IMR-90 (cell line): ENCODE measurements at regions not wholly inside any gene's neighbourhood (a gene's known extent, or its start where the extent isn't known, plus 50 kb on each side); places are given as distances from the start of the nearest gene placed in this dataset.

Experiments used
- ATAC-seq: fragments of 200-7000 bp; cut with Tn5 transposase; 2 replicates; pipeline ENCODE4 v1.9.1; 2020; ENCODE audit warnings: low read depth, mild to moderate bottlenecking, moderate library complexity
- BruUV-seq: library from RNA; stranded (reverse); fragments of 400-500 nt; replicated peaks from 2 replicates; lab custom pipeline; 2021; lab: Mats Ljungman, UMichigan
- CTCF ChIA-PET: fragments of 300-600 bp; formaldehyde crosslinking; extraction: SDS; loops from one replicate; lab custom pipeline; 2021; ENCODE audit warnings: antibody characterized with exemption; lab: Yijun Ruan, JAX
- POLR2A ChIA-PET: fragments of 300-600 bp; sonication (Branson Sonifier 250); formaldehyde crosslinking; loops from one replicate; lab custom pipeline; 2022; ENCODE audit warnings: antibody characterized with exemption; ENCODE audit not compliant: unreplicated experiment; lab: Charles Lee
- DNase-seq: peaks from one replicate; pipeline ENCODE4 v3.0.0; 2013
- H2AFZ ChIP-seq: replicated peaks from 2 replicates; pipeline ENCODE3; 2013; ENCODE audit warnings: low read length, mild to moderate bottlenecking; ENCODE audit not compliant: poor library complexity
- H2AK5ac ChIP-seq: 2 replicates; pipeline ENCODE4 v1.6.1; 2013; ENCODE audit warnings: low read depth, low read length, inconsistent platforms
- H2AK9ac ChIP-seq: replicated peaks from 2 replicates; pipeline ENCODE3; 2013; ENCODE audit warnings: mild to moderate bottlenecking, low read depth, low read length, moderate library complexity; ENCODE audit not compliant: poor library complexity
- H2BK120ac ChIP-seq: 2 replicates; pipeline ENCODE4 v1.6.1; 2013; ENCODE audit warnings: low read depth, low read length, inconsistent platforms
- H2BK15ac ChIP-seq: 3 replicates; pipeline ENCODE4 v1.6.1; 2013; ENCODE audit warnings: low read depth, low read length, inconsistent platforms
- H2BK20ac ChIP-seq: 2 replicates; pipeline ENCODE4 v1.6.1; 2013; ENCODE audit warnings: low read depth, mild to moderate bottlenecking, inconsistent platforms, low read length, moderate library complexity
- H2BK5ac ChIP-seq: 2 replicates; pipeline ENCODE4 v1.6.1; 2013; ENCODE audit warnings: mild to moderate bottlenecking, low read depth, low read length, inconsistent platforms; ENCODE audit not compliant: poor library complexity, severe bottlenecking
- H3K14ac ChIP-seq: replicated peaks from 2 replicates; pipeline ENCODE4 v1.6.1; 2013; ENCODE audit warnings: low read depth, low read length, inconsistent platforms
- H3K18ac ChIP-seq: 2 replicates; pipeline ENCODE4 v1.6.1; 2013; ENCODE audit warnings: low read depth, low read length, control low read depth
- H3K23ac ChIP-seq: 2 replicates; pipeline ENCODE4 v1.6.1; 2013; ENCODE audit warnings: low read depth, low read length, inconsistent platforms
- H3K27ac ChIP-seq: 2 replicates; pipeline ENCODE4 v1.5.1; 2013; ENCODE audit warnings: mild to moderate bottlenecking, control low read depth, low read length; ENCODE audit not compliant: insufficient read depth
- H3K27me3 ChIP-seq: 2 replicates; pipeline ENCODE4 v1.6.1; 2013; ENCODE audit warnings: low read length; ENCODE audit not compliant: control insufficient read depth, insufficient read depth
- H3K36me3 ChIP-seq: 2 replicates; pipeline ENCODE4 v1.6.1; 2013; ENCODE audit warnings: low read length, mixed read lengths; ENCODE audit not compliant: control insufficient read depth, insufficient read depth
- H3K4ac ChIP-seq: 2 replicates; pipeline ENCODE4 v1.6.1; 2013; ENCODE audit warnings: low read depth, low read length, inconsistent platforms
- H3K4me1 ChIP-seq: 2 replicates; pipeline ENCODE4 v1.6.1; 2013; ENCODE audit warnings: low read length, mixed read lengths; ENCODE audit not compliant: control insufficient read depth, insufficient read depth
- H3K4me2 ChIP-seq: 2 replicates; pipeline ENCODE4 v1.6.1; 2013; ENCODE audit warnings: low read depth, mild to moderate bottlenecking, control low read depth, low read length, moderate library complexity
- H3K4me3 ChIP-seq: 2 replicates; pipeline ENCODE4 v1.5.1; 2013; ENCODE audit warnings: low read depth, mild to moderate bottlenecking, control low read depth, low read length, moderate library complexity; ENCODE audit not compliant: insufficient read depth
- H3K56ac ChIP-seq: 2 replicates; pipeline ENCODE4 v1.6.1; 2013; ENCODE audit warnings: low read length, inconsistent platforms; ENCODE audit not compliant: insufficient read depth; ENCODE audit errors: extremely low read depth
- H3K79me1 ChIP-seq, 2 experiments: 2 replicates each; pipeline ENCODE4 v1.6.1; 2013; ENCODE audit warnings: low read length in 2 of 2, inconsistent platforms in 1 of 2, low read depth in 1 of 2
- H3K9ac ChIP-seq: 2 replicates; pipeline ENCODE4 v1.6.1; 2013; ENCODE audit warnings: low read depth, low read length, control low read depth
- H3K9me1 ChIP-seq: 2 replicates; pipeline ENCODE4 v1.6.1; 2013; ENCODE audit warnings: low read length, inconsistent platforms; ENCODE audit not compliant: insufficient read depth
- H3K9me3 ChIP-seq: 2 replicates; pipeline ENCODE4 v1.6.1; 2013; ENCODE audit warnings: low read length; ENCODE audit not compliant: control insufficient read depth, insufficient read depth
- H4K20me1 ChIP-seq: 2 replicates; pipeline ENCODE4 v1.6.1; 2013; ENCODE audit warnings: low read length, inconsistent platforms; ENCODE audit not compliant: insufficient read depth
- H4K5ac ChIP-seq: 2 replicates; pipeline ENCODE4 v1.6.1; 2013; ENCODE audit warnings: mild to moderate bottlenecking, low read depth, low read length, control low read depth
- H4K8ac ChIP-seq, 2 experiments: 2 replicates each; pipeline ENCODE4 v1.6.1; 2013; ENCODE audit warnings: low read depth in 2 of 2, low read length in 2 of 2, control low read depth in 1 of 2, inconsistent platforms in 1 of 2
- H4K91ac ChIP-seq: 2 replicates; pipeline ENCODE4 v1.6.1; 2013; ENCODE audit warnings: low read depth, low read length, inconsistent platforms; ENCODE audit not compliant: insufficient read depth
- CTCF ChIP-seq: conservative IDR thresholded peaks from 2 replicates; pipeline ENCODE4 v1.5.1; 2012; ENCODE audit warnings: mild to moderate bottlenecking, low read depth, low read length, improper control_type of control experiment
- FOS ChIP-seq: fragments of 150-350 bp; IDR thresholded peaks from 2 replicates; pipeline ENCODE4 v1.6.1; 2016; ENCODE audit warnings: low read depth, low read length
- MAFK ChIP-seq: IDR thresholded peaks from 2 replicates; pipeline ENCODE4 v1.6.1; 2012; ENCODE audit warnings: low read depth, low read length, improper control_type of control experiment
- POLR2A ChIP-seq: IDR thresholded peaks from 2 replicates; pipeline ENCODE4 v1.6.1; 2012; ENCODE audit warnings: mild to moderate bottlenecking, low read depth, low read length
- RAD21 ChIP-seq: IDR thresholded peaks from 2 replicates; pipeline ENCODE4 v1.6.1; 2012; ENCODE audit warnings: low read length, improper control_type of control experiment
- USF2 ChIP-seq: fragments of 150-350 bp; IDR thresholded peaks from 2 replicates; pipeline ENCODE4 v1.6.1; 2017; ENCODE audit warnings: mild to moderate bottlenecking, antibody characterized with exemption, low read length, low read depth
- WGBS, 2 experiments: methylation state at CpG; one replicate each; pipeline versions ENCODE4 v1.1.5 to v1.1.7; 2013; ENCODE audit warnings: missing lambda C conversion rate in 2 of 2; ENCODE audit not compliant: insufficient read length in 1 of 2; ENCODE audit errors: extremely low coverage in 2 of 2; 5-methylcytosine and 5-hydroxymethylcytosine counted together
- dilution Hi-C: fragments of 300-500 bp; cut with HindIII; formaldehyde crosslinking; loops from one replicate; pipeline ENCODE4 v1.14.3; 2018; ENCODE audit warnings: low sequenced_read_pairs; ENCODE audit not compliant: unreplicated experiment
- in situ Hi-C: fragments of 300-500 bp; cut with MboI; formaldehyde crosslinking; loops from 3 replicates; pipeline ENCODE4 v1.14.3; 2019; ENCODE audit warnings: low sequenced_read_pairs, inconsistent platforms, mixed read lengths
- intact Hi-C: fragments of 100-400 bp; cut with micrococcal nuclease; formaldehyde crosslinking; loops from 2 replicates; pipeline ENCODE4 v1.10.0; 2022

GRCh38 chr10:91126471-91126870 is 94.0 kb upstream of the PCGF5 start:
- no peaks in the 10 kb centered on the region for H3K4me1 ChIP-seq
- CTCF ChIA-PET = no interaction called here
- BruUV-seq = no TSS peak
- dilution Hi-C loops = no loop called here
- WGBS, 2 experiments = 26% methylated on average over 2 of the region's 2 CpGs; no CpG with 5 or more reads in 1 of the 2 experiments
- no peaks in the 10 kb centered on the region for H3K36me3 ChIP-seq
- no peak overlapping the region for H3K27ac ChIP-seq
- DNase-seq (no peak), ATAC-seq (no peak)
- in situ Hi-C loops = no loop called here
- H3K9me3 ChIP-seq = no peaks in the 10 kb centered on the region
- intact Hi-C loops = no loop called here
- H3K79me1 ChIP-seq = no peaks in the 10 kb centered on the region
- H2AK5ac ChIP-seq = no peak overlapping the region
- no peak overlapping the region for H4K91ac ChIP-seq
- H3K4me2 ChIP-seq = no peak overlapping the region
- no peak overlapping the region for H3K9ac ChIP-seq
- no peak overlapping the region for H3K4me3 ChIP-seq
- no peaks in the 10 kb centered on the region for H3K9me1 ChIP-seq
- H2AK9ac ChIP-seq = no peak overlapping the region
- H4K8ac ChIP-seq = no peak overlapping the region
- H3K4ac ChIP-seq = no peak overlapping the region
- no peak overlapping the region for H2BK20ac ChIP-seq
- H2BK120ac ChIP-seq = no peak overlapping the region
- H3K56ac ChIP-seq = no peak overlapping the region
- no peaks in the 10 kb centered on the region for H4K20me1 ChIP-seq
- no peak overlapping the region for H3K23ac ChIP-seq
- H2AFZ ChIP-seq = no peak overlapping the region
- no peak overlapping the region for H2BK5ac ChIP-seq
- TF ChIP-seq RAD21 (no peak), FOS (no peak), CTCF (no peak), USF2 (no peak), POLR2A (no peak), MAFK (no peak)
- H4K5ac ChIP-seq = no peak overlapping the region
- no peak overlapping the region for H3K18ac ChIP-seq
- POLR2A ChIA-PET = no interaction called here
- no peak overlapping the region for H2BK15ac ChIP-seq
- peaks cover 10% of the 10 kb centered on the region for H3K27me3 ChIP-seq
- H3K14ac ChIP-seq = no peak overlapping the region
